ENCODE measurements at regions not wholly inside any gene's neighbourhood (a gene's known extent, or its start where the extent isn't known, plus 50 kb on each side); places are given as distances from the start of the nearest gene placed in this dataset.

DNA sequence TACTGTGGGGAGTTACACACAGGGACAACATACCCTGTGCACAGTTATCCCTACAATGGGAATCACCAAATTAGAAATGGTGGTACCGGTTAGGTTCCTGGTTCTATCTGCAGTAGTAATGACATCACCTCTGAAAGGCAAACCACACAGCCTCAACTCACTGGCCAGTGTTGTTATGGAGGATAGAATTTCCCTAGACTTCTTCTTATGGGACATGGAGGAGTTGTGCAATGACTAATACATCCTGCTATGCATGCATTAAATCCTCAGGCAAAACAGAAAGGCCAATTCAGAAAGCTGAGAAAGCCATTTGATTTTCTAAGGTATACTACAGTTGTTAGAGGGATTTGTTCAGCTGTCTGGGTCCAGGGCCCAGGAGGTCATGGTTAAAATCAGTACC lies 439.3 kb downstream of the TMX3 start:
- no peak for TF ChIP-seq ZBTB7A (IDR thresholded peaks at IDR 0.05; ENCODE audit: low read depth)
- TF ChIP-seq, protein P1, sequence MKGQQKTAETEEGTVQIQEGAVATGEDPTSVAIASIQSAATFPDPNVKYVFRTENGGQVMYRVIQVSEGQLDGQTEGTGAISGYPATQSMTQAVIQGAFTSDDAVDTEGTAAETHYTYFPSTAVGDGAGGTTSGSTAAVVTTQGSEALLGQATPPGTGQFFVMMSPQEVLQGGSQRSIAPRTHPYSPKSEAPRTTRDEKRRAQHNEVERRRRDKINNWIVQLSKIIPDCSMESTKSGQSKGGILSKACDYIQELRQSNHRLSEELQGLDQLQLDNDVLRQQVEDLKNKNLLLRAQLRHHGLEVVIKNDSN (IDR thresholded peaks at IDR 0.05), result no peak
- no peak for TF ChIP-seq RAD21 (IDR thresholded peaks at IDR 0.05; ENCODE audit: low read depth)
- no peak for TF ChIP-seq FOXM1 (IDR thresholded peaks at IDR 0.05; ENCODE audit: borderline replicate concordance, low read depth)
- no peak for TF ChIP-seq TEAD4 (IDR thresholded peaks at IDR 0.05)
- no peak for TF ChIP-seq EGR1 (IDR thresholded peaks at IDR 0.05)
- TF ChIP-seq YY1 (IDR thresholded peaks at IDR 0.05; ENCODE audit: low read depth), result no peak
- no peak for TF ChIP-seq CEBPB (IDR thresholded peaks at IDR 0.05)
- no peak for TF ChIP-seq NFIC (IDR thresholded peaks at IDR 0.05)
- TF ChIP-seq, protein P2, sequence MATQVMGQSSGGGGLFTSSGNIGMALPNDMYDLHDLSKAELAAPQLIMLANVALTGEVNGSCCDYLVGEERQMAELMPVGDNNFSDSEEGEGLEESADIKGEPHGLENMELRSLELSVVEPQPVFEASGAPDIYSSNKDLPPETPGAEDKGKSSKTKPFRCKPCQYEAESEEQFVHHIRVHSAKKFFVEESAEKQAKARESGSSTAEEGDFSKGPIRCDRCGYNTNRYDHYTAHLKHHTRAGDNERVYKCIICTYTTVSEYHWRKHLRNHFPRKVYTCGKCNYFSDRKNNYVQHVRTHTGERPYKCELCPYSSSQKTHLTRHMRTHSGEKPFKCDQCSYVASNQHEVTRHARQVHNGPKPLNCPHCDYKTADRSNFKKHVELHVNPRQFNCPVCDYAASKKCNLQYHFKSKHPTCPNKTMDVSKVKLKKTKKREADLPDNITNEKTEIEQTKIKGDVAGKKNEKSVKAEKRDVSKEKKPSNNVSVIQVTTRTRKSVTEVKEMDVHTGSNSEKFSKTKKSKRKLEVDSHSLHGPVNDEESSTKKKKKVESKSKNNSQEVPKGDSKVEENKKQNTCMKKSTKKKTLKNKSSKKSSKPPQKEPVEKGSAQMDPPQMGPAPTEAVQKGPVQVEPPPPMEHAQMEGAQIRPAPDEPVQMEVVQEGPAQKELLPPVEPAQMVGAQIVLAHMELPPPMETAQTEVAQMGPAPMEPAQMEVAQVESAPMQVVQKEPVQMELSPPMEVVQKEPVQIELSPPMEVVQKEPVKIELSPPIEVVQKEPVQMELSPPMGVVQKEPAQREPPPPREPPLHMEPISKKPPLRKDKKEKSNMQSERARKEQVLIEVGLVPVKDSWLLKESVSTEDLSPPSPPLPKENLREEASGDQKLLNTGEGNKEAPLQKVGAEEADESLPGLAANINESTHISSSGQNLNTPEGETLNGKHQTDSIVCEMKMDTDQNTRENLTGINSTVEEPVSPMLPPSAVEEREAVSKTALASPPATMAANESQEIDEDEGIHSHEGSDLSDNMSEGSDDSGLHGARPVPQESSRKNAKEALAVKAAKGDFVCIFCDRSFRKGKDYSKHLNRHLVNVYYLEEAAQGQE (IDR thresholded peaks at IDR 0.05; ENCODE audit: low read depth), result no peak
- no peak for TF ChIP-seq CREB1 (IDR thresholded peaks at IDR 0.05; ENCODE audit: low read depth)
- TF ChIP-seq, protein P3, sequence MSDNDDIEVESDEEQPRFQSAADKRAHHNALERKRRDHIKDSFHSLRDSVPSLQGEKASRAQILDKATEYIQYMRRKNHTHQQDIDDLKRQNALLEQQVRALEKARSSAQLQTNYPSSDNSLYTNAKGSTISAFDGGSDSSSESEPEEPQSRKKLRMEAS (IDR thresholded peaks at IDR 0.05), result no peak
- no peak for TF ChIP-seq TCF12 (IDR thresholded peaks at IDR 0.05; ENCODE audit: low read depth)

DNA sequence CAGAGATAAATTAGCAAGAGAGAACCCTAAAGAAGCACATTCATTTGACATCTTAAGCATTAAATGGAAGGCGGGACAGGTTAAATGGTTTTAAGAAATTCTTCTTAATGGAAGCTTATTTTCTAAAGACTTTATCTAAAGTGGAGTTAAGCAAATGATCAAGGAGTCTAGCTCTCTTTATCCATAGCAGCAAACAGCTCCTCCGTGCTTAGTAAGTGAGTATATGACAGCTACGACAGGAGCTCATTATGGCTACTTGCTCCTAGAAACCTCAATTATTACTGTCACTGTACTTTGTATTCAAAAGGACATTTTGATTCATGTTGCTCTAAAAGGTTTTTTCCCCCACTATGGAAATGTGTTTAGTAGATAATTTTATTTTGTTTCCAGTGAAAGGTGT lies 444.9 kb downstream of the TMX3 start:
- TF ChIP-seq RAD21 (IDR thresholded peaks at IDR 0.05; ENCODE audit: low read depth) (no peak), CREB1 (IDR thresholded peaks at IDR 0.05; ENCODE audit: low read depth) (no peak), TEAD4 (IDR thresholded peaks at IDR 0.05) (no peak), FOXM1 (IDR thresholded peaks at IDR 0.05; ENCODE audit: borderline replicate concordance, low read depth) (no peak), TCF12 (IDR thresholded peaks at IDR 0.05; ENCODE audit: low read depth) (no peak), ZBTB7A (IDR thresholded peaks at IDR 0.05; ENCODE audit: low read depth) (no peak), CEBPB (IDR thresholded peaks at IDR 0.05) (no peak), TAF1 (IDR thresholded peaks at IDR 0.05; ENCODE audit: low read depth) (no peak), EP300 (IDR thresholded peaks at IDR 0.05; ENCODE audit: borderline replicate concordance) (no peak)
- TF ChIP-seq, protein P1 (IDR thresholded peaks at IDR 0.05), result no peak
- TF ChIP-seq, protein P3 (IDR thresholded peaks at IDR 0.05), result no peak

DNA sequence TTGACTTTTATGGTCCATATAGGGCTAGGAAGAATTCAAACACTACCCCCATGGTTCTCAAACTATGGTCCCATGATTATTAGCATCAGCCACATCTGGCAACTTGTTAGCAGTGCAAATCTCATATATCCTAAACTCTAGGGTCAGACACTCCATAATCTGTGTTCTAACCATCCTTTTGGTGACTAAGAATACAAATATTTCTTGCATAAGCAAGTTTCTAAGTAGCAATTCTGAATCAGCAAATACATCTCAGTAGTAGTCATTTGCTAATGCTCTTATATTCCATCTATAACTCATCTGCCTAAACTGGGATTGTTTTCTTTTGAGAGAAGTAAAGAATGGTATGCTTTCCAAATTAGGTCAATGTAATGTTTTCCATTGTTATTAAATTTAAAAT lies 447.3 kb downstream of the TMX3 start:
- TF ChIP-seq CREB1 (IDR thresholded peaks at IDR 0.05; ENCODE audit: low read depth), result no peak
- TF ChIP-seq YY1 (IDR thresholded peaks at IDR 0.05; ENCODE audit: low read depth), result no peak
- TF ChIP-seq, protein P1 (IDR thresholded peaks at IDR 0.05), result no peak
- TF ChIP-seq EP300 (IDR thresholded peaks at IDR 0.05; ENCODE audit: borderline replicate concordance), result no peak
- TF ChIP-seq TEAD4 (IDR thresholded peaks at IDR 0.05), result no peak
- no peak for TF ChIP-seq TAF1 (IDR thresholded peaks at IDR 0.05; ENCODE audit: low read depth)
- no peak for TF ChIP-seq EGR1 (IDR thresholded peaks at IDR 0.05)
- no peak for TF ChIP-seq TCF12 (IDR thresholded peaks at IDR 0.05; ENCODE audit: low read depth)

DNA sequence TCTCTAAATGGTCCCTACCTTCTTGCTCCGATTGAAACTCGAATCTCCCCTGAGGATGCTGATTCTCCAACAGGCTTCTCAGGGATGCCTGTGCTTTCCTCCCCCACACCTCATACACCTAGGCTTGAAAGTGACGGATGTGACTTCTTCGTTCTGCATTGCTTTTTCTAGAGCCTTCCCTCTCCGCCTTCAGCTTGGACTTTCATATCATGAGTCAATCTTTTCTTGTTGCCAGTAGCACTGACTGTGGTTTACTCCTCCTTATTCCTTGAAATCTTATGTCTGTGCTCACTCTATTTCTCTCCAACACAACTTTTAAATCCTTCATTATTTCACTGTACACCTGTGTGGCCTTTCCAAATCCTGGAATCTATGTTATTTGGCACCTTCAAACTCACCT lies 451.4 kb downstream of the TMX3 start:
- TF ChIP-seq TCF12 (IDR thresholded peaks at IDR 0.05; ENCODE audit: low read depth), result no peak
- no peak for TF ChIP-seq YY1 (IDR thresholded peaks at IDR 0.05; ENCODE audit: low read depth)
- TF ChIP-seq ZBTB7A (IDR thresholded peaks at IDR 0.05; ENCODE audit: low read depth), result no peak
- TF ChIP-seq FOXM1 (IDR thresholded peaks at IDR 0.05; ENCODE audit: borderline replicate concordance, low read depth), result no peak
- TF ChIP-seq EP300 (IDR thresholded peaks at IDR 0.05; ENCODE audit: borderline replicate concordance), result no peak
- no peak for TF ChIP-seq CEBPB (IDR thresholded peaks at IDR 0.05)
- no peak for TF ChIP-seq TAF1 (IDR thresholded peaks at IDR 0.05; ENCODE audit: low read depth)
- no peak for TF ChIP-seq TEAD4 (IDR thresholded peaks at IDR 0.05)
- TF ChIP-seq, protein P1 (IDR thresholded peaks at IDR 0.05), result no peak
- TF ChIP-seq, protein P3 (IDR thresholded peaks at IDR 0.05), result no peak
- TF ChIP-seq, protein P2 (IDR thresholded peaks at IDR 0.05; ENCODE audit: low read depth), result no peak
- TF ChIP-seq EGR1 (IDR thresholded peaks at IDR 0.05), result no peak
- TF ChIP-seq NFIC (IDR thresholded peaks at IDR 0.05), result no peak
- TF ChIP-seq RAD21 (IDR thresholded peaks at IDR 0.05; ENCODE audit: low read depth), result no peak
- no peak for TF ChIP-seq CREB1 (IDR thresholded peaks at IDR 0.05; ENCODE audit: low read depth)

Measured in Ishikawa (cell line).